SK-MEL-5 (cell line): ENCODE measurements at regions not wholly inside any gene's neighbourhood (a gene's known extent, or its start where the extent isn't known, plus 50 kb on each side); places are given as distances from the start of the nearest gene placed in this dataset.
"Not testable (repeated sequence)": the region's sequence is repeated elsewhere in the genome, so short reads cannot be mapped to it uniquely, and the experiment has no call there.

Source experiments
- DNase-seq: peaks from one replicate; pipeline ENCODE4 v3.0.0-alpha.2; 2016; ENCODE audit warnings: low read depth, low spot score
- in situ Hi-C: cut with HindIII; loops from 2 replicates; pipeline ENCODE4 v1.10.0; 2016; ENCODE audit warnings: low sequenced_read_pairs, high pct_unique_total_duplicates, low pct_unique_long_range_greater_than_20kb

- in situ Hi-C loops = no loop called here
- DNase-seq = no peak
Measured at GRCh38 chr3:4061195-4061594, 242.0 kb upstream of the SETMAR start.

- no peak for DNase-seq
- in situ Hi-C loops = no loop called here
Measured at GRCh38 chr3:4061783-4062360, 241.3 kb upstream of the SETMAR start.

GRCh38 chr3:4062621-4063020 is 240.5 kb upstream of the SETMAR start:
- DNase-seq = no peak
- in situ Hi-C loops = no loop called here

- DNase-seq = no peak
- in situ Hi-C loops = no loop called here
Measured at GRCh38 chr3:4063916-4064574, 239.1 kb upstream of the SETMAR start.

GRCh38 chr3:4065085-4065484 is 238.1 kb upstream of the SETMAR start:
- in situ Hi-C loops = no loop called here

GRCh38 chr3:4065554-4065953 is 237.6 kb upstream of the SETMAR start:
- in situ Hi-C loops = no loop called here
- no peak for DNase-seq

More at GRCh38 chr3:4065085-4065484, 238.1 kb upstream of the SETMAR start:
- DNase-seq = no peak

GRCh38 chr3:4067893-4068292 is 235.3 kb upstream of the SETMAR start:
- in situ Hi-C loops = no loop called here
- DNase-seq = no peak

GRCh38 chr3:4069796-4070195 is 233.4 kb upstream of the SETMAR start:
- in situ Hi-C loops = no loop called here
- no peak for DNase-seq

- no peak for DNase-seq
- in situ Hi-C loops = no loop called here
Measured at GRCh38 chr3:4071481-4072184, 231.5 kb upstream of the SETMAR start.

GRCh38 chr3:4077278-4077677 is 225.9 kb upstream of the SETMAR start:
- in situ Hi-C loops = not testable (repeated sequence)

GRCh38 chr3:4077950-4078349 is 225.2 kb upstream of the SETMAR start:
- in situ Hi-C loops = no loop called here

More at GRCh38 chr3:4077278-4077677, 225.9 kb upstream of the SETMAR start:
- DNase-seq = not testable (repeated sequence)

GRCh38 chr3:4078903-4079302 is 224.3 kb upstream of the SETMAR start:
- no peak for DNase-seq
- in situ Hi-C loops = no loop called here

More at GRCh38 chr3:4077950-4078349, 225.2 kb upstream of the SETMAR start:
- DNase-seq = no peak

- DNase-seq = no peak
- in situ Hi-C loops = no loop called here
Measured at GRCh38 chr3:4079339-4080195, 223.6 kb upstream of the SETMAR start.

- DNase-seq = peak; percentile 54
- in situ Hi-C loops = no loop called here
Measured at GRCh38 chr3:4083225-4084015, 219.7 kb upstream of the SETMAR start.

- in situ Hi-C loops = no loop called here
- no peak for DNase-seq
Measured at GRCh38 chr3:4084271-4084670, 218.9 kb upstream of the SETMAR start.

- in situ Hi-C loops, DNase-seq: not testable (repeated sequence)
Measured at GRCh38 chr3:4086662-4087061, 216.5 kb upstream of the SETMAR start.

- in situ Hi-C loops = no loop called here
- DNase-seq = no peak
Measured at GRCh38 chr3:4091786-4092185, 211.4 kb upstream of the SETMAR start.
